IMR-90 (cell line): ENCODE measurements at regions not wholly inside any gene's neighbourhood (a gene's known extent, or its start where the extent isn't known, plus 50 kb on each side); places are given as distances from the start of the nearest gene placed in this dataset.

Experiments used
- BHLHE40 ChIP-seq: fragments of 150-350 bp; IDR thresholded peaks from 2 replicates; pipeline ENCODE4 v1.6.1; 2016; ENCODE audit warnings: mild to moderate bottlenecking, low read depth, low read length
- CEBPB ChIP-seq: IDR thresholded peaks from 2 replicates; pipeline ENCODE4 v1.6.1; 2012; ENCODE audit warnings: low read depth, low read length, improper control_type of control experiment
- CHD1 ChIP-seq: IDR thresholded peaks from 2 replicates; pipeline ENCODE4 v1.6.1; 2012; ENCODE audit warnings: low read depth, low read length, improper control_type of control experiment
- CTCF ChIP-seq: conservative IDR thresholded peaks from 2 replicates; pipeline ENCODE4 v1.5.1; 2012; ENCODE audit warnings: mild to moderate bottlenecking, low read depth, low read length, improper control_type of control experiment
- FOS ChIP-seq: fragments of 150-350 bp; IDR thresholded peaks from 2 replicates; pipeline ENCODE4 v1.6.1; 2016; ENCODE audit warnings: low read depth, low read length
- MAFK ChIP-seq: IDR thresholded peaks from 2 replicates; pipeline ENCODE4 v1.6.1; 2012; ENCODE audit warnings: low read depth, low read length, improper control_type of control experiment
- MAZ ChIP-seq: IDR thresholded peaks from 2 replicates; pipeline ENCODE4 v1.6.1; 2012; ENCODE audit warnings: low read depth, mild to moderate bottlenecking, low read length, improper control_type of control experiment, moderate library complexity, borderline replicate concordance
- MXI1 ChIP-seq: IDR thresholded peaks from 2 replicates; pipeline ENCODE4 v1.6.1; 2012; ENCODE audit warnings: low read depth, mild to moderate bottlenecking, low read length, moderate library complexity, borderline replicate concordance
- POLR2A ChIP-seq: IDR thresholded peaks from 2 replicates; pipeline ENCODE4 v1.6.1; 2012; ENCODE audit warnings: mild to moderate bottlenecking, low read depth, low read length
- RAD21 ChIP-seq: IDR thresholded peaks from 2 replicates; pipeline ENCODE4 v1.6.1; 2012; ENCODE audit warnings: low read length, improper control_type of control experiment
- RCOR1 ChIP-seq: IDR thresholded peaks from 2 replicates; pipeline ENCODE4 v1.6.1; 2012; ENCODE audit warnings: mild to moderate bottlenecking, low read length, improper control_type of control experiment; ENCODE audit not compliant: insufficient replicate concordance
- RFX5 ChIP-seq: IDR thresholded peaks from 2 replicates; pipeline ENCODE4 v1.8.0; 2012; ENCODE audit warnings: low read depth, mild to moderate bottlenecking, low read length, moderate library complexity
- SMC3 ChIP-seq: fragments of 150-350 bp; IDR thresholded peaks from 2 replicates; pipeline ENCODE4 v1.6.1; 2016; ENCODE audit warnings: low read depth, mild to moderate bottlenecking, antibody characterized with exemption, low read length, moderate library complexity
- USF2 ChIP-seq: fragments of 150-350 bp; IDR thresholded peaks from 2 replicates; pipeline ENCODE4 v1.6.1; 2017; ENCODE audit warnings: mild to moderate bottlenecking, antibody characterized with exemption, low read length, low read depth

DNA sequence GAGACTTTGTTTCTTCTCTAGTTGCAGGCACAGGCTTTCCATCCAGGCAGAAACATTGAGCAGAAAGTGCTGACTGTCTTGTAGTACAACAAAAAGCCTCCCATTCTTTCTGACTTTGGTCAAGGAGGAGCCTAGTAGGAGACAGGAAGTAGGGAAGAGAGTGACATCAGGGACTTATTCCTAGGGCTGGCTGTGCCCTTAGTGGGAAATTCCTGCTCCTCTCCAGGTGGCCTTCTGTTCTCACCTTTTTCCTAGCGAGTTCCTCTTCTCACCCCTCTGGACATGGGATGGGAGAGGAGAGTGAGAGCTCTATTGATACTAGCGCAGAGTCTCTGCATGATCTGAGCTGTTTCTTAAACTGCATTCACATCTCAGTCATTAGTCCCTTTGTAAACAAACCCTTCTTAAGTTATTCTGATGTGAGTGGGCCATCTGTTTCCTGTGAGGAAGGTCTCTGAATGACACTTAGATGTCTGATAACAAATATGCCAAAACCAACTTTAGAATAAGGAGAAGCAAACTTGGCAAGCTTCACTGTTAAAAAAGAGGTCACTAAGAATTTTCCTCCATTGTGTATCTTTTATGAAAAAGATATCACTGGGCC, 455.0 kb downstream of the GJA1 start:
- TF ChIP-seq RAD21 (no peak), CTCF (no peak), FOS (no peak), CEBPB (no peak), USF2 (no peak), RCOR1 (no peak), POLR2A (no peak), CHD1 (no peak), SMC3 (no peak), MXI1 (no peak), RFX5 (no peak), MAZ (no peak), BHLHE40 (no peak), MAFK (no peak)
